GM21367 (cell line): ENCODE measurements at regions not wholly inside any gene's neighbourhood (a gene's known extent, or its start where the extent isn't known, plus 50 kb on each side); places are given as distances from the start of the nearest gene placed in this dataset.
"Not testable (repeated sequence)": the region's sequence is repeated elsewhere in the genome, so short reads cannot be mapped to it uniquely, and the experiment has no call there.

Experiments
- ATAC-seq: cut with Tn5 transposase; IDR thresholded peaks from one replicate; pipeline ENCODE4 v1.9.1; 2021; ENCODE audit not compliant: unreplicated experiment

DNA sequence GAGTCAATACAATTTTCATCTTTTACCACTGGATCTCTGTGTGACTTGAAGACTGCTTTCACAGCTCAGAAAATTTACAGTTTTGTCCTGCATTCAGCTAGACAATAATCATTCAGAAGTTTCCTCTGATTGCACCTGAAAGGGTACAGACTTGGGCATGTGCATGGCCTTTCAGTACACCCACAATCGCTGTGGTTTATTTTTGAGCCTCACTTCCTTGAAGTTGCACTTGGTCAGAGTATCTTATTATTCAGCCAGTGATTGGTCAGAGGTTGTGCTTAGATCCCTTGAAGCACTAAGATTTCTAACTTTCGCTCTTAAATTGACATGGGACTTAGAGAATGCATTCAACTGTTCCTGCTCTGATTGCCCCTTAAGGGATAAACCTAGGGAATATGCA lies 508.2 kb downstream of the FAM181B start:
- no peak for ATAC-seq

- no peak for ATAC-seq
Observed at GRCh38 chr11:82216927-82217570, 516.6 kb downstream of the FAM181B start.

DNA sequence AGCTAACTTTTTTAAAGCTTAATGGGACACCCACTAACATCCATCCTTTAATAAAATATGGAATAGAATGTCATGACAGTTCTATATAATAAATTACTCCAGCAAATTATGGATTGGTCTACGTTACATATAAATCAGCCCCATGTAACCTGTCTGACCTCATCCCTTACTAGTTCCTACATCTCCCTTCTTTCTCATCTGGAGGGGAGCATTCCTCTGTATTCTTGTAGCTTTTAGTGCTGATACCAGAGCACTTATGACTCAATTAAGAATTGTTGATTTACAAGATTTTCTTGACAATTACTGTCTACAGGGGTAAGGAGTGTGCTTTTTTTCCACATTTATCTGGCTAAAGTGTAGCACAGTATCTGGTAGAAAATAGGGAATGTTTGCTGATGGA lies 523.7 kb downstream of the FAM181B start:
- no peak for ATAC-seq

GRCh38 chr11:82195283-82195682 lies 538.4 kb downstream of the FAM181B start:
- no peak for ATAC-seq

DNA sequence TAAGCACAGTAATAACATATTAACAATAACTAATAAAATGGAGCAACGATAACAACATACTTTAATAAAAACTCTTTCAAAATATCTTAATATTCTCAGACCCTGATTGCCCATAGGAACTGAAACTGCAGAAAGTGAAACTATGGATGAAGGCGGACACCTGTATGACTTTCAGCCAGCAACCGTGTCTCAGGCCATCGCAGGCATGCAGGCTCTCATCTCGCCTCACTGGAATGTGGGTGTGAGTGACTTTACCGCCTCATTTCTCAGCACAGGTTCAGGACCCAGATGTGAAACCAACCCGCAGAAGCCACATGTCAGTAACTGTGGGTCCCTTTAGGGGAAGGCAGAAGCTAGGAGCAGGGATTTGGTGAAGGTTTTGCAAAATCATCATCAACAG lies 539.1 kb downstream of the FAM181B start:
- peak; percentile 48 for ATAC-seq

- ATAC-seq, result no peak
Observed at GRCh38 chr11:82191695-82192094, 542.0 kb downstream of the FAM181B start.

GRCh38 chr11:82185925-82186324 lies 547.7 kb downstream of the FAM181B start:
- no peak for ATAC-seq

DNA sequence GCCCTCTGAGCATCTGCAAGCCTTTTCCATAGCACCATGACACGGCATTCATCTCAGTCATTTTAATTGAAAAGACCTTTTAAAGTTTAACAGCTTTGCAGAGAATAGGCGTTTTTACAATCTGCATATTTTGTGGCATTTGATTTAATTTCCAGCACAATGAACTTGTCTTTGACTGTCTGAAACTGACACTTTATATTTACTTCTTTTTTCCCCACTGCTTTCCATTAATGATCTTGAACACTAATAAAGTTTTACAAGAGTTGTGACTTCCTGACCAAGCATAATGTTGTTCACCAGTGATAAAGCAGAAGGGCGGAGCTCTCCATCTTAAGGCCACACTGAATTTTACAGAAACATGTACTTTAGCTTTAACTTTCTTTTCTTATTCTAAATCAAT lies 548.7 kb downstream of the FAM181B start:
- no peak for ATAC-seq

DNA sequence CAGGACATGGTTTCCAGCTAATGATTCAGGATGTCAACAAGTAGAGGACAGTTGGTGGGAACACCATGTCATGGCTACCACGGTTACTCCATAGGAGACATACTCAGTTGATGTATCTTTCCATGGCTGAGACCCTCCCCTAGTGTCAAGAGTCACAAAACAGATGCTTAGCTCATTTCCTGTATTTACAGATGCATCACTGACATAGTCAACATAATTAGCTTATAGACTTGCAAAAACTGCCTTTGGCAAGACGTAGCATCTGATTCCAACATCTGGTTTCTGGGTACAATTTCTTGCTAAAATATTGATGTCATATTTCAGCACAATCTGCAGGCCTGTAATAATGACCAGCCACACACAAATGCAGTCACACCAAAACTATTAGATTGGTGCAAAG lies 550.3 kb downstream of the FAM181B start:
- ATAC-seq, result no peak

- ATAC-seq, result not testable (repeated sequence)
Observed at GRCh38 chr11:82182697-82183096, 551.0 kb downstream of the FAM181B start.

GRCh38 chr11:82181796-82182195 lies 551.9 kb downstream of the FAM181B start:
- not testable (repeated sequence) for ATAC-seq

- no peak for ATAC-seq
Observed at GRCh38 chr11:82176945-82177344, 556.7 kb downstream of the FAM181B start.

GRCh38 chr11:82176365-82176764 lies 557.3 kb downstream of the FAM181B start:
- no peak for ATAC-seq

DNA sequence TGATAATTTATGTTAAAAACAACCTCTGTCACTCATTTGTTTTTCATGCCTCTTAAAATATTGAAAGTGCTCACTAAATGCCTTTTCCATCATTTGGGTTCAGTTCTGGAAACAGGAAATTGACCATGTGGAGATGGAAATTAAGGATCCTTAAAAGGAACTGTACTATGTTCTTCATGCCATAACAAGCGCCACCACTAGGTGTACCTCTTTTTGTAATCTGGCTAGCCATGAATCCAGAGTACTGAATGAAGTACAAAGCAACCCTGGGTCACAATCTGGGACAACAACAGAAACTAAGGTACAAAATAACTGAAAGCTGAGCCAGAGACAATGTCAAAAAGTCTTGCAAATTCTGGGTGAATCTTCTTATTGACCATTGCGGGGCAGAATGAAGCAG lies 559.1 kb downstream of the FAM181B start:
- ATAC-seq, result no peak

- ATAC-seq, result no peak
Observed at GRCh38 chr11:82146789-82147188, 586.9 kb downstream of the FAM181B start.

GRCh38 chr11:82118946-82119345 lies 614.7 kb downstream of the FAM181B start:
- ATAC-seq, result no peak

DNA sequence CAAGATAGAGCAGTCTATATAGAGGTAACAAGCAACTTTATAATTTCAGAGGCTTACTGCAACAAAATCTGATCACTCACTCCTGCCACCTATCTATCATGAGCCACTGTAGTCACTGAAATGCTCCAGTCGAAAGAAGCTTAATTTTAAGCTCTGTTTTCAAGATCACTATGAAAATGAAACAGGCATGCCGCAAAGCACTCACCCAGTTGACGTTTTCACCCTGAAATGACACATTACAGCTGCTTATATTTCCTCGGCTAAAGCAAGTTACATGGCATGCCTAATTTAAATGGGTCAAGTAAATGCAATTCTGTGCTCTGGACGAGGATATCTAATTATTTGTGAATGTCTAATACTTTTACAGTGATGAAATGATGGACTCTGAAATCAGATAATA lies 616.3 kb downstream of the FAM181B start:
- ATAC-seq, result no peak

GRCh38 chr11:82105331-82105998 lies 628.2 kb downstream of the FAM181B start:
- ATAC-seq, result no peak

DNA sequence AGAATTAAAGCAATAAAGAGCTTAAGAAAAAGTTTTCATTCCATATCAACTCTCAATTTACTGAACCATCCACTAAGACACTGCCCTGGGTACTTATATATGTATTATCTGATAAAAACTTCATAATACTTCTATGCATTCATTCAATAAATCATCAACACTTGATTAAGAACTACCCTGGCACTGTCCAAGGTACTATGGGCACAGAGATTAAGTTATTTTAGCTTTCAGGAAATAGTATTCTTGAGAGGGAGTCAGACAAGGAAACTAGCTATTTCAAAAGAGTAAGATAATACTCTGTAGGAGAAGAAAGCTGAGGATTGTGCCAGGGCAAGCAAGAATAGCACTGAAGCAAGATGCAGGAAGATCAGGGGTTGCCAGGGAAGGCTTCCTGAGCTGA lies 640.8 kb downstream of the FAM181B start:
- ATAC-seq, result no peak

DNA sequence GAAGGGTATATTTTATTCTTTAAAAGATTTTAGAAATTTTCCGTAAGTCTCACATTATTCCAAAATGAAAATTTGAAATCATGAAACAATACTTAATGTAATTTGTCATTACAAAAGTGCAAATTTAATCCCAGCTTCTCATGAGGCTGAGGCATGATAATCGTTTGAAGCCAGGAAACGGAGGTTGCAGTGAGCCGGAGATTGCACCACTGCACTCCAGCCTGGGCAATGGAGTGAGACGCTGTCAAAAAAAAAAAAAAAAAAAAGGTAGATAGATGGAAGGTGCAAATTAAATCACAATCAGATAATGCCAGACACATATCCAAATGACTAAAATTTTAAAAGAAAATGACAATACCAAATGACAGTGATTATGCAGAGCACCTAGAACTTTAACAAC lies 644.2 kb downstream of the FAM181B start:
- no peak for ATAC-seq

- no peak for ATAC-seq
Observed at GRCh38 chr11:82085493-82085892, 648.2 kb downstream of the FAM181B start.

- ATAC-seq, result no peak
Observed at GRCh38 chr11:82082976-82083375, 650.7 kb downstream of the FAM181B start.

DNA sequence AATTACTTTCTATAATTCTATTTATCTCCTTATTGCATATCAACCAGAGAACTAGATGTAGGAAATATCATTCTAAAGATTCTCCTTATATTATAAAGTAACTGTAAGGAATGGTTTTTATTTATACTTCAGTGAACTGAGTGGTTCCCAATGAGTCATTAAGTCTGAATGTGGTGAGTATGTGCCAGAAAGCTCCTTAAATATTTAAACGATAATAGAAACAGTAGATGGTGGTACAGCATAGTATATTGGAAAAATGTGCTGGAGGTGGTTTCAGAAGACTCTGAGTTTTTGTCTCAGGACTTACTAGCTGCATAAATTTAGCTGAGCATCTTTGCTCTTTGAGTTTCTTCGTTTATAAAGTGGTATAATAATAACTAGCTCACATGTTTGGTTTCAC lies 653.5 kb downstream of the FAM181B start:
- no peak for ATAC-seq
